GM10266 (cell line): ENCODE measurements at regions not wholly inside any gene's neighbourhood (a gene's known extent, or its start where the extent isn't known, plus 50 kb on each side); places are given as distances from the start of the nearest gene placed in this dataset.
"Not testable (repeated sequence)": the region's sequence is repeated elsewhere in the genome, so short reads cannot be mapped to it uniquely, and the experiment has no call there.

Source experiments
- DNase-seq: peaks from one replicate; pipeline ENCODE4 v3.0.0; 2012; ENCODE audit errors: extremely low spot score
- CTCF ChIP-seq: IDR thresholded peaks from 2 replicates; pipeline ENCODE4 v1.5.1; 2012; ENCODE audit warnings: mild to moderate bottlenecking, low read depth; ENCODE audit not compliant: control insufficient read depth, insufficient read depth; ENCODE audit errors: missing control alignments

GRCh38 chr4:159944477-159944876 is 841.6 kb downstream of the RAPGEF2 start:
- no peak for TF ChIP-seq CTCF
- DNase-seq: no peak

- TF ChIP-seq CTCF: peak; percentile 69
- DNase-seq: peak; percentile 23
Measured at GRCh38 chr4:159946983-159947615, 844.2 kb downstream of the RAPGEF2 start.

GRCh38 chr4:159950707-159951106 is 847.8 kb downstream of the RAPGEF2 start:
- no peak for DNase-seq
- TF ChIP-seq CTCF: no peak

- no peak for TF ChIP-seq CTCF
- DNase-seq: no peak
Measured at GRCh38 chr4:159966746-159967145, 863.9 kb downstream of the RAPGEF2 start.

- not testable (repeated sequence) for DNase-seq
Measured at GRCh38 chr4:159976871-159977482, 874.1 kb downstream of the RAPGEF2 start.

GRCh38 chr4:159977907-159978617 is 875.2 kb downstream of the RAPGEF2 start:
- no peak for TF ChIP-seq CTCF
- DNase-seq: no peak

- no peak for TF ChIP-seq CTCF
- DNase-seq: no peak
Measured at GRCh38 chr4:159979351-159979750, 876.5 kb downstream of the RAPGEF2 start.
